ENCODE measurements at regions not wholly inside any gene's neighbourhood (a gene's known extent, or its start where the extent isn't known, plus 50 kb on each side); places are given as distances from the start of the nearest gene placed in this dataset.

DNA sequence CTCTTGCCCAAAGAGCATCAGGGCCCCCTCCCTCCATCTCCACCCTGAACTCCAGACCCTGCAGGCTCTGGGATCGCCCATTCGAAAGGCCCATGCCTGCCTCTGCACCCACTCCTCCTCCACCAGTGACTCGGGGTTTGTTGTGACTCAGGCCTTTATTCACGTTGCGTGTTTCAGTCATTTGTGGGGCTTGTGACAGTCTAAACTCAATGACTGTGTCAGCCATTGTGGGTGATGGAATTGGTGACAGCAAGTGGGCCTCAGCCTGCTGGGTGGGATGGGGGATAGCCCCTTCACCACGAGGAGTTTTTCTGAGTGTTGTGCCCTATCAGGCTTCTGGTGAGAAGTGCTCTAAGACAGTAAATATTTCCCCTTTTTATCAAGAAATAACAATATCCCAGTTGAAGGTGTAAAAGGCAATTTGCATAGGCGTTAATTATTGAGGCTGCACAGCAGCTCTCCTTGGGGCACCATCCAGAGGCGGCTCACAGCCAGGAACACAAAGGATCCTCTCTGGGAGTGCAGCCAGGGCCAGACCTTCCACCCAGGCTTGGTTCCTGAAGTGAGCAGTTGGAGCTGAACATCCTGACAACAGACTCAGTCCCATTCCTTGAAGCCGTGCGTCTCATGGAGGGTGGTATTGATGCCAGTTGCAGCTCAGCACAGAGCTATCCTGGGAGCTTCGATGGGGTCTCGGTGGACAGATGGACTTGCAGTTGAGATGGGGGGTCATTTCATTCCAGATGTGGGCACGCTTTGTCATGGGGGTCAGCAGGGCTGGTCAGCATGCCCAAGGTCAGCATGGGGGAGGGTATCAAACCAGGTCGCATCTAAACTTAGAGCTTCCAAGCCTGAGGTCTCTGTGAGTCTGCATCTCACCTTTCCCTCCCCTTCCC is 135.6 kb upstream of the CACNA1E start:
- TF ChIP-seq, protein P1, sequence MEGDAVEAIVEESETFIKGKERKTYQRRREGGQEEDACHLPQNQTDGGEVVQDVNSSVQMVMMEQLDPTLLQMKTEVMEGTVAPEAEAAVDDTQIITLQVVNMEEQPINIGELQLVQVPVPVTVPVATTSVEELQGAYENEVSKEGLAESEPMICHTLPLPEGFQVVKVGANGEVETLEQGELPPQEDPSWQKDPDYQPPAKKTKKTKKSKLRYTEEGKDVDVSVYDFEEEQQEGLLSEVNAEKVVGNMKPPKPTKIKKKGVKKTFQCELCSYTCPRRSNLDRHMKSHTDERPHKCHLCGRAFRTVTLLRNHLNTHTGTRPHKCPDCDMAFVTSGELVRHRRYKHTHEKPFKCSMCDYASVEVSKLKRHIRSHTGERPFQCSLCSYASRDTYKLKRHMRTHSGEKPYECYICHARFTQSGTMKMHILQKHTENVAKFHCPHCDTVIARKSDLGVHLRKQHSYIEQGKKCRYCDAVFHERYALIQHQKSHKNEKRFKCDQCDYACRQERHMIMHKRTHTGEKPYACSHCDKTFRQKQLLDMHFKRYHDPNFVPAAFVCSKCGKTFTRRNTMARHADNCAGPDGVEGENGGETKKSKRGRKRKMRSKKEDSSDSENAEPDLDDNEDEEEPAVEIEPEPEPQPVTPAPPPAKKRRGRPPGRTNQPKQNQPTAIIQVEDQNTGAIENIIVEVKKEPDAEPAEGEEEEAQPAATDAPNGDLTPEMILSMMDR (conservative IDR thresholded peaks at IDR 0.05; ENCODE audit: low read length) = no peak
- TF ChIP-seq EZH2phosphoT487 (IDR thresholded peaks at IDR 0.05; ENCODE audit: borderline replicate concordance, low read depth, low read length) = no peak
